ENCODE measurements at regions not wholly inside any gene's neighbourhood (a gene's known extent, or its start where the extent isn't known, plus 50 kb on each side); places are given as distances from the start of the nearest gene placed in this dataset.

DNA sequence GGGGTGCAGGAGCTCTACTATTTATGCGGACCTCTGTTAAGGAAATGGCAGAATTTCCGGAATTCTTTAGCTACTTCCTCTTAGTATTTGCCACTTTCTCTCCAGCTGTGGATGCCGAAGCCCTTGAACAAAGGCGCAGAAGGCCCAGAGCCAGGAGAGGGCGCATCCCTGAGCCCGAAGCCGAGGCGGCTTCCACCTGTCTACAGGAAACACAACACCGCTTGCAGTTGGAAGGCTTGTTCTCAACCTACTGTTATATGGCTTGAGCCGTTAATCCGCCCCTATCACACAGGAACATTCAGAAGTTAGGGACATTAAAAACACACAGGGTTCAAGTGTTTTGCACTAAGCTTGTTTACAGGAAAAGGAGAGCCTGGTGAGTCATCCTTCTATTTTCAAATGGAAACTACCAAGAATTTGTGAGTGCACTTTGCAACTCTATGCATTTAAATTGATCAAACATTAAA, 417.1 kb downstream of the BCKDHB start:
- no peak overlapping the region for H2AFZ ChIP-seq (ENCODE audit: low read depth, low read length)

DNA sequence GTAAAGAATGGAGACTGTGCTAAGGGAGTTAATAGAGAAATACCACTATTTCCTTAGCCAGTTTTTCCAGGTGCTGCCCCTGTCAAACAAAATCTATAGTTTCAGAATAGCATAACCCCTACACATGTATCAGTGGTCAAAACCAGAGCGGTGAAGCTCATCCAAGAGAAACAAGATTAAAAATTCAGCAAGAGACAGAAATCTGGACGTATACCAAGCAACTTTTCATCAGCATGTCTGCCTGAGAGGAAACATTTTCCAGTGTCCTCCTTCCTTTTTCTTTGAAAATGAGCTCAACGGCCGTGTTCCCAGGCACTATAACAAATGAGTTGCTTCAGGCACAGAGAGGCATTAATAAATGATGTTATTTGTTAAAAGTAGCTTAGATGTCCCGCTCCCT, 416.5 kb downstream of the BCKDHB start:
- H4K20me1 ChIP-seq (ENCODE audit: insufficient read depth, low read length), result no peaks in the 10 kb centered on the region
- H2AFZ ChIP-seq (ENCODE audit: low read depth, low read length), result no peak overlapping the region
- no peak for TF ChIP-seq CTCF (IDR thresholded peaks at IDR 0.05; ENCODE audit: low read depth, low read length)
- TF ChIP-seq EZH2phosphoT487 (IDR thresholded peaks at IDR 0.05; ENCODE audit: low read depth), result no peak
- H3K36me3 ChIP-seq (replicated peaks; ENCODE audit: low read depth, low read length), result no peaks in the 10 kb centered on the region
- H3K4me3 ChIP-seq (ENCODE audit: low read length), result no peak overlapping the region
- no peak overlapping the region for H3K9ac ChIP-seq (ENCODE audit: low read length)
- H3K4me1 ChIP-seq (ENCODE audit: low read length), result no peaks in the 10 kb centered on the region
- H3K27me3 ChIP-seq (ENCODE audit: low read depth, low read length), result no peaks in the 10 kb centered on the region
- no peaks in the 10 kb centered on the region for H3K9me3 ChIP-seq (ENCODE audit: insufficient read depth, low read length)
- no peak overlapping the region for H3K27ac ChIP-seq (ENCODE audit: low read length)
- H3K79me2 ChIP-seq (ENCODE audit: low read length), result no peaks in the 10 kb centered on the region
- no peak overlapping the region for H3K4me2 ChIP-seq (ENCODE audit: low read length)

More for the DNA sequence above, 417.1 kb downstream of the BCKDHB start:
- H3K27me3 ChIP-seq (ENCODE audit: low read depth, low read length), result no peaks in the 10 kb centered on the region
- no peaks in the 10 kb centered on the region for H3K79me2 ChIP-seq (ENCODE audit: low read length)
- TF ChIP-seq EZH2phosphoT487 (IDR thresholded peaks at IDR 0.05; ENCODE audit: low read depth) (no peak), CTCF (IDR thresholded peaks at IDR 0.05; ENCODE audit: low read depth, low read length) (no peak)
- no peak overlapping the region for H3K4me2 ChIP-seq (ENCODE audit: low read length)
- H3K9ac ChIP-seq (ENCODE audit: low read length), result no peak overlapping the region
- H3K9me3 ChIP-seq (ENCODE audit: insufficient read depth, low read length), result no peaks in the 10 kb centered on the region
- H3K4me1 ChIP-seq (ENCODE audit: low read length), result no peaks in the 10 kb centered on the region
- H3K36me3 ChIP-seq (replicated peaks; ENCODE audit: low read depth, low read length), result no peaks in the 10 kb centered on the region
- no peak overlapping the region for H3K4me3 ChIP-seq (ENCODE audit: low read length)
- H4K20me1 ChIP-seq (ENCODE audit: insufficient read depth, low read length), result no peaks in the 10 kb centered on the region
- H3K27ac ChIP-seq (ENCODE audit: low read length), result no peak overlapping the region

DNA sequence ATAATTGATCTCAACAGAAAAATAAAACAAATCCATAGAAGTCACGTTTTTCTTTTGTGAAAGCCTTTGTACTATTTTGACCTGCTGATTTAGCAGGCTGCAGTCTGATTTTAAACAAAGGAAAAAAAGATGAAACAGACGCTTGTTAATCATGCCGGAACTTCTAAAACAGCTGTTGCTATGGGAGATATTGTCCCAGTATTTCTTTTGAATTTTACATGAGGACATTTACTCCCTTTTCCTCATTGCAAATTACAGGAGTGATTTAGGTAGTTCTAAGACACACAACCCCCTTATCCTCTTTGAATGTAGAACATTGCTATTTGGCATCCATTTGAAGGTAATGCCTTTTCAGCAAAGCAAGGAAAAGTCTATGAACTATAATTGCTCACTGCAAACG, 416.1 kb downstream of the BCKDHB start:
- H3K36me3 ChIP-seq (replicated peaks; ENCODE audit: low read depth, low read length), result no peaks in the 10 kb centered on the region
- H3K9me3 ChIP-seq (ENCODE audit: insufficient read depth, low read length), result no peaks in the 10 kb centered on the region
- H3K27ac ChIP-seq (ENCODE audit: low read length), result no peak overlapping the region
- H3K4me2 ChIP-seq (ENCODE audit: low read length), result no peak overlapping the region
- no peak overlapping the region for H2AFZ ChIP-seq (ENCODE audit: low read depth, low read length)
- H3K27me3 ChIP-seq (ENCODE audit: low read depth, low read length), result no peaks in the 10 kb centered on the region
- H4K20me1 ChIP-seq (ENCODE audit: insufficient read depth, low read length), result no peaks in the 10 kb centered on the region
- H3K79me2 ChIP-seq (ENCODE audit: low read length), result no peaks in the 10 kb centered on the region
- H3K4me3 ChIP-seq (ENCODE audit: low read length), result no peak overlapping the region
- H3K9ac ChIP-seq (ENCODE audit: low read length), result no peak overlapping the region
- no peak for TF ChIP-seq EZH2phosphoT487 (IDR thresholded peaks at IDR 0.05; ENCODE audit: low read depth)
- TF ChIP-seq CTCF (IDR thresholded peaks at IDR 0.05; ENCODE audit: low read depth, low read length), result no peak
- no peaks in the 10 kb centered on the region for H3K4me1 ChIP-seq (ENCODE audit: low read length)

GRCh38 chr6:80519811-80520594, 413.5 kb downstream of the BCKDHB start:
- Histone ChIP-seq H2AFZ (ENCODE audit: low read depth, low read length) (no peak overlapping the region), H4K20me1 (ENCODE audit: insufficient read depth, low read length) (no peaks in the 10 kb centered on the region), H3K4me2 (ENCODE audit: low read length) (no peak overlapping the region), H3K79me2 (ENCODE audit: low read length) (no peaks in the 10 kb centered on the region), H3K4me3 (ENCODE audit: low read length) (no peak overlapping the region), H3K36me3 (replicated peaks; ENCODE audit: low read depth, low read length) (no peaks in the 10 kb centered on the region), H3K27me3 (ENCODE audit: low read depth, low read length) (no peaks in the 10 kb centered on the region), H3K9me3 (ENCODE audit: insufficient read depth, low read length) (no peaks in the 10 kb centered on the region), H3K4me1 (ENCODE audit: low read length) (no peaks in the 10 kb centered on the region), H3K27ac (ENCODE audit: low read length) (no peak overlapping the region), H3K9ac (ENCODE audit: low read length) (no peak overlapping the region)
- TF ChIP-seq CTCF (IDR thresholded peaks at IDR 0.05; ENCODE audit: low read depth, low read length), result no peak
- no peak for TF ChIP-seq EZH2phosphoT487 (IDR thresholded peaks at IDR 0.05; ENCODE audit: low read depth)
